H9 (cell line): ENCODE measurements at regions not wholly inside any gene's neighbourhood (a gene's known extent, or its start where the extent isn't known, plus 50 kb on each side); places are given as distances from the start of the nearest gene placed in this dataset.

Experiments
- DNase-seq: peaks from one replicate; pipeline ENCODE4 v3.0.0-alpha.2; 2017
- H2AFZ ChIP-seq: one replicate; pipeline ENCODE4 v1.6.1; 2013; ENCODE audit warnings: mild to moderate bottlenecking, low read length, control low read depth, moderate library complexity
- H2AK5ac ChIP-seq: 2 replicates; pipeline ENCODE4 v1.6.1; 2013; ENCODE audit warnings: low read length, control low read depth, mixed read lengths; ENCODE audit not compliant: insufficient read length
- H2BK120ac ChIP-seq: one replicate; pipeline ENCODE4 v1.6.1; 2013; ENCODE audit warnings: low read depth, mild to moderate bottlenecking, low read length, control low read depth, inconsistent platforms; ENCODE audit not compliant: poor library complexity, severe bottlenecking
- H2BK12ac ChIP-seq: 2 replicates; pipeline ENCODE4 v1.6.1; 2013; ENCODE audit warnings: low read length, control low read depth, mixed read lengths, low read depth; ENCODE audit not compliant: insufficient read length
- H2BK15ac ChIP-seq: 2 replicates; pipeline ENCODE4 v1.6.1; 2013; ENCODE audit warnings: low read depth, low read length, control low read depth
- H2BK20ac ChIP-seq: one replicate; pipeline ENCODE4 v1.6.1; 2013; ENCODE audit warnings: low read depth, mild to moderate bottlenecking, low read length, control low read depth, inconsistent platforms; ENCODE audit not compliant: poor library complexity, severe bottlenecking
- H2BK5ac ChIP-seq: 2 replicates; pipeline ENCODE4 v1.6.1; 2013; ENCODE audit warnings: low read length, control low read depth, mixed read lengths; ENCODE audit not compliant: insufficient read length
- H3K14ac ChIP-seq: 2 replicates; pipeline ENCODE4 v1.6.1; 2013; ENCODE audit warnings: low read length, control low read depth; ENCODE audit not compliant: insufficient read depth
- H3K18ac ChIP-seq: 2 replicates; pipeline ENCODE4 v1.6.1; 2013; ENCODE audit warnings: low read depth, mild to moderate bottlenecking, mixed read lengths, low read length, control low read depth; ENCODE audit not compliant: insufficient read length
- H3K23ac ChIP-seq: 2 replicates; pipeline ENCODE4 v1.6.1; 2013; ENCODE audit warnings: low read length, control low read depth, mixed read lengths, low read depth; ENCODE audit not compliant: insufficient read length
- H3K23me2 ChIP-seq: 2 replicates; pipeline ENCODE4 v1.6.1; 2013; ENCODE audit warnings: low read depth, mild to moderate bottlenecking, mixed read lengths, low read length, control low read depth; ENCODE audit not compliant: insufficient read length, poor library complexity, severe bottlenecking
- H3K27ac ChIP-seq: 2 replicates; pipeline ENCODE4 v1.5.1; 2013; ENCODE audit warnings: low read length, control low read depth, mixed read lengths, low read depth; ENCODE audit not compliant: insufficient read length
- H3K27me3 ChIP-seq: 2 replicates; pipeline ENCODE4 v1.6.1; 2013; ENCODE audit warnings: low read length, control low read depth, inconsistent platforms; ENCODE audit not compliant: insufficient read depth
- H3K4ac ChIP-seq: 2 replicates; pipeline ENCODE4 v1.6.1; 2013; ENCODE audit warnings: low read depth, mild to moderate bottlenecking, control low read depth, inconsistent platforms, low read length, moderate library complexity
- H3K4me1 ChIP-seq: 2 replicates; pipeline ENCODE4 v1.6.1; 2013; ENCODE audit warnings: low read length, control low read depth, inconsistent platforms; ENCODE audit not compliant: insufficient read depth
- H3K4me2 ChIP-seq: 2 replicates; pipeline ENCODE4 v1.6.1; 2013; ENCODE audit warnings: low read length, control low read depth, mixed read lengths; ENCODE audit not compliant: insufficient read length, insufficient read depth
- H3K56ac ChIP-seq: 2 replicates; pipeline ENCODE4 v1.6.1; 2013; ENCODE audit warnings: low read depth, mild to moderate bottlenecking, mixed read lengths, low read length, control low read depth; ENCODE audit not compliant: insufficient read length
- H3K79me1 ChIP-seq: 2 replicates; pipeline ENCODE4 v1.6.1; 2013; ENCODE audit warnings: low read depth, mild to moderate bottlenecking, moderate library complexity, low read length, control low read depth, inconsistent platforms; ENCODE audit not compliant: insufficient read depth, poor library complexity, severe bottlenecking
- H3K79me2 ChIP-seq: 2 replicates; pipeline ENCODE4 v1.6.1; 2013; ENCODE audit warnings: low read length, control low read depth, inconsistent platforms; ENCODE audit not compliant: insufficient read depth
- H3K9ac ChIP-seq: 2 replicates; pipeline ENCODE4 v1.6.1; 2013; ENCODE audit warnings: low read length, control low read depth, mixed read lengths; ENCODE audit not compliant: insufficient read length; ENCODE audit errors: extremely low read depth
- H3K9me3 ChIP-seq: one replicate; pipeline ENCODE4 v1.6.1; 2013; ENCODE audit warnings: low read depth, low read length, inconsistent platforms; ENCODE audit not compliant: control insufficient read depth
- H3T11ph ChIP-seq: one replicate; pipeline ENCODE4 v1.6.1; 2013; ENCODE audit warnings: mild to moderate bottlenecking, low read length, control low read depth, inconsistent platforms
- H4K20me1 ChIP-seq: one replicate; pipeline ENCODE4 v1.6.1; 2013; ENCODE audit not compliant: control insufficient read depth, insufficient read length, insufficient read depth
- H4K5ac ChIP-seq: 2 replicates; pipeline ENCODE4 v1.6.1; 2013; ENCODE audit warnings: low read depth, mild to moderate bottlenecking, mixed read lengths, low read length, control low read depth; ENCODE audit not compliant: insufficient read length
- H4K8ac ChIP-seq: replicated peaks from 2 replicates; pipeline ENCODE4 v1.6.1; 2013; ENCODE audit warnings: low read length, control low read depth, mixed read lengths, low read depth; ENCODE audit not compliant: insufficient read length
- H4K91ac ChIP-seq: 2 replicates; pipeline ENCODE4 v1.6.1; 2013; ENCODE audit warnings: low read depth, mild to moderate bottlenecking, moderate library complexity, mixed read lengths, low read length, control low read depth; ENCODE audit not compliant: insufficient read length
- H3K27ac Mint-ChIP-seq, 3 experiments: 2 replicates in 2 of 3; 3 replicates in 1 of 3; pipeline ENCODE4 v1.8.0; 2020 to 2021; ENCODE audit warnings: mixed read lengths in 3 of 3, mild to moderate bottlenecking in 1 of 3, moderate library complexity in 1 of 3
- H3K27me3 Mint-ChIP-seq: 2 replicates; pipeline ENCODE4 v1.8.0; 2021; ENCODE audit warnings: low read depth, mild to moderate bottlenecking, moderate library complexity, mixed read lengths
- H3K36me3 Mint-ChIP-seq, 3 experiments: 2 replicates in 2 of 3; 3 replicates in 1 of 3; pipeline ENCODE4 v1.8.0; 2020 to 2021; ENCODE audit warnings: low read depth in 3 of 3, mixed read lengths in 3 of 3; ENCODE audit not compliant: insufficient read depth in 1 of 3
- H3K4me1 Mint-ChIP-seq, 2 experiments: 2 replicates each; pipeline ENCODE4 v1.8.0; 2020; ENCODE audit warnings: mixed read lengths in 2 of 2
- H3K4me3 Mint-ChIP-seq, 2 experiments: 2 replicates in 1 of 2; 3 replicates in 1 of 2; pipeline ENCODE4 v1.8.0; 2020 to 2021; ENCODE audit warnings: mild to moderate bottlenecking in 2 of 2, mixed read lengths in 2 of 2, moderate library complexity in 1 of 2
- H3K9me3 Mint-ChIP-seq, 2 experiments: 2 replicates in 1 of 2; 3 replicates in 1 of 2; pipeline ENCODE4 v1.8.0; 2020; ENCODE audit warnings: mild to moderate bottlenecking in 2 of 2, mixed read lengths in 2 of 2, moderate library complexity in 1 of 2
- CTCF ChIP-seq: fragments of 200-600 bp; sonication (generic); conservative IDR thresholded peaks from 3 replicates; pipeline ENCODE4 v1.8.0; 2021; ENCODE audit warnings: antibody characterized with exemption, mild to moderate bottlenecking

DNA sequence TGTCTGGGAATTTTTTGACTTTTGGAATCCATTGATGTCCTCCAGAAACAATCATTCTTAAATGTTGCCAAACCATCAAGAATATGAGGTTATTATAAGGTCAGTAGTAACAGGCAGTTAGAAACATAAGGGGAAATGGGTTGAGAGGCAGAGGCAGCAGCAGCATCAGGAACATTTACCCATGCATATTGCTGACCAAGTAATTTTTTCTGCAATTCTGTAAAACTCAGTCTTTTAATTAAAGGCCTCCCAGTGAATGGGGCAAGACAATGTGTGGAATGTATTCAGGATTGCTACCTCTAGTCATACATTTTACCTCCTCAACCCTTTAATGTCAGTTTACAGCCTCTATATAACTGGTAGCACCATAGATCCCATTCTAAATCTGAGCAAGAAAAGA, 66.5 kb upstream of the SKAP2 start:
- Histone ChIP-seq H3K14ac (no peak overlapping the region), H3K18ac (no peak overlapping the region), H3K4ac (no peak overlapping the region), H2BK120ac (no peak overlapping the region), H4K91ac (no peak overlapping the region), H2AK5ac (no peak overlapping the region), H2BK20ac (no peak overlapping the region), H3K27me3 (no peaks in the 10 kb centered on the region), H3K56ac (no peak overlapping the region), H3K4me2 (no peak overlapping the region), H3K27ac (no peak overlapping the region), H3K4me1 (0 out of 2 replicates have a peak, but pooled peaks cover 3% of the 10 kb centered on the region), H4K20me1 (no peaks in the 10 kb centered on the region), H3K79me1 (no peaks in the 10 kb centered on the region), H3T11ph (no peak overlapping the region), H2BK5ac (no peak overlapping the region), H2BK15ac (no peak overlapping the region), H4K8ac (no peak overlapping the region), H2BK12ac (no peak overlapping the region), H3K79me2 (no peaks in the 10 kb centered on the region), H2AFZ (no peak overlapping the region), H3K9ac (no peak overlapping the region), H3K23me2 (no peaks in the 10 kb centered on the region), H3K9me3 (no peaks in the 10 kb centered on the region), H4K5ac (no peak overlapping the region), H3K23ac (no peak overlapping the region)
- no peak overlapping the region for H3K4me3 Mint-ChIP-seq
- no peak for TF ChIP-seq CTCF
- no peak overlapping the region; a peak in 1 of 7 replicates for H3K27ac Mint-ChIP-seq
- peaks cover 6% of the 10 kb centered on the region in 2 experiments; a peak in 4 of 5 replicates for H3K9me3 Mint-ChIP-seq
- peaks cover 3 to 6% (median 4%) of the 10 kb centered on the region in 3 experiments; a peak in 3 of 7 replicates for H3K36me3 Mint-ChIP-seq
- peaks cover 3% of the 10 kb centered on the region; the same call in 1 of the 2 replicates for H3K27me3 Mint-ChIP-seq
- H3K4me1 Mint-ChIP-seq: peaks cover 9 to 10% of the 10 kb centered on the region in 2 experiments; a peak in 3 of 4 replicates
- DNase-seq: no peak
